ENCODE measurements at regions not wholly inside any gene's neighbourhood (a gene's known extent, or its start where the extent isn't known, plus 50 kb on each side); places are given as distances from the start of the nearest gene placed in this dataset.

- DNase-seq = no peak
These were observed 77.0 kb upstream of the RBMS3 start for GRCh38 chr3:29203851-29204250.

DNA sequence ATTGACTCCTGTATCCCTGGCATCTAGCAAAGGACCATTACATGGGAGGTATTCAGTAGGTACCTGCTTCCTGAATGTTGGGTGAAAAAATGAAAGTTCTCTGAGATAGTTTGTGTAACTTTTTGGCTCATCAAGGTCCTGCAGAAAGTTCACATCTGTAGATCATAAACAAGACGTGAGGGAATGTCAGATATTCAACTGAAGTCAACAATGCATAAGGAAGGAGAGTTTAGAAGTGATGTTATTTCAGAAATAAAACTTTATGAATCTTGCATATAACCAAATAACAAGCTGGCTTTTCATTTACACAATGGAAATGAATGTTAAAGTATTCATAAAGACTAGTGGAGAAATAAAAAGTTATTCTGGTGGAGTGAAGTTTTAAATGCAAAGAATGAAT lies 73.4 kb upstream of the RBMS3 start:
- no peak for DNase-seq

GRCh38 chr3:29212789-29213433 lies 68.0 kb upstream of the RBMS3 start:
- no peak for DNase-seq

DNA sequence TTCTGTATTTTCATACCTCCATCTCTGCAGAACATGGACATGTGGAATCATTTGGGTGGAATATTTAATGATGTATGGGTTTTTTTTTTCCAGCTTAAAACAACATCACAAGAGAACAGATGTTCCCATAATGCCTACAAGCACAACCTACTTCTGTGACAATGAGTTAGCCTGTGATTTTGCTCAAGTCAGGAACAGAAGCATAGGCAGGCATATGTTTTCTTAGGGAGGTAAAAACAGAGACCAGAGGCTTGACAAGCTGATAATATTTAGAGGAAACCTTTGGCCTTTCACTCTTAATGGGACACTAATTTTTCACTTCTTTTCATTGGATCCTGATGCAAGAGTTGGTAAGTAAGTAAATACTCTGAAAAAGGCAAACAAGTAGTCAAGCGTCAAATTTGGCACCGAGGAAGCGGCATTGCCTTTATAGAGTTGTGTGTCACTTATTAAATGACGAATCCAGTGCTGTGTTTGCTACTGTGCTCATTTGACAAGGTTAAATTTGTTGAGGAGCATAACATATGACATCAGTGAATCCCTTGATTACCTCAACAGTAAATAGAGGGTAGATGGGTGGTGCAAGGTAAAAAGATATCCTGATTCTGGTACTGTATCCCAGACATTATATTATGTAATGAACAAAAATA lies 66.7 kb upstream of the RBMS3 start:
- no peak for DNase-seq

DNA sequence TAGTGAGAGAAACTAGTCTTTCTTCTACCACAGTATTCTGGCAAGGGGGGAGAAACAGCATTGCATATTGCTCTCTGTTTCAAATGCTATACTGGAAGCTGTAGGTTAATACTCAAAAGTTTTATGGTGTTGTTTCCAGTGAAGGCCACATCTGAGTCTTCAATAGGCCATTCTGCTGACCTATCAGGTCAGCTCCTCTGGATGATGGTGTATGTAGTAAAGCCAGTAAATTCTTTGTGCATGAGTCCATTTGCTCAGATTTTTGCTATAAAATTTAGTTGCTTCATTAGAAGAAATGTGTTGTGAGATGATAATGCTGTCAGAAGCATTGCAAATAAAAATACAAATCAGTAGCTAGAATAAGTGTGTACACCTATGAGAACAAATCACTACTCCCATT lies 64.9 kb upstream of the RBMS3 start:
- DNase-seq = no peak

DNA sequence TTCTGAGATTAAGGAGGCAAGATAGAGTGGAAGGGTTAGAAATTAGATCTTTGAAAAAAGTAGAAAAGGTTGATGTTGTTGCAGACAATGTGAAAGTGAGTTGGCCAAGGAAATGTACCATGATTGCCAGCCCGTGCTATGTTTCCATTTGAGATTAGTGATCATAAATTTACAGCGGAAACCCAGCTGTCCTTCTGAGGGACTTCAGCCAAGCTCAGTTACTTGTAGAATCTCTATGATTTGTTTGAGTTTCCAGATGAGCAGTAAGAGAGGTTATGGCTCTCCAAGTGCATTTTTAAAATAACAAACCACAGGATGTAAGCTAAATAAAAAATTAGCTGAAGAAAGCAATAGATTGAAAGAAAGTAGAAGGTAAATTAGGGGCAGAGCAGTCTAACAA lies 54.2 kb upstream of the RBMS3 start:
- no peak for DNase-seq

DNA sequence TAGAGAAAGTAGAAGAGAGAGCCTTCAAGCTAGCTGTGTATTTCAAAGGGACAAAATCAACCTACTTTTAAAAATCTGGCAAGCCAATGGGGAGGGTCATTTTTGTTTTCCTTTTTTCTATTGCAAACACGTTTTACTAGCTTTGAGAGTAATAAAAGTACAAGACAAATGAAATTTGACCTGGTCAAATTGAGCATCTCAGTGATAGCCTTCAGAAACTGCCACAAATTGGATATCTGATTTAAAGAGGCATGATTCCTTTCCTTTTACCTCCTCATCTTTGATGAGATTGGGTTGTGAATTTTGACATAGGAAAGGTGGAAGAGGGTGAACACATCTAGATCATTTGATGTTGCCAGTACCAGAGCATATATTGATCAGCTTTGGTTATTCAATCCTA lies 53.6 kb upstream of the RBMS3 start:
- no peak for DNase-seq
